HepG2 (cell line): ENCODE measurements at regions not wholly inside any gene's neighbourhood (a gene's known extent, or its start where the extent isn't known, plus 50 kb on each side); places are given as distances from the start of the nearest gene placed in this dataset.

ENCODE experiments used
- ATAC-seq: fragments of 200-7000 bp; cut with Tn5 transposase; 3 replicates; pipeline ENCODE4 v1.9.1; 2020; ENCODE audit warnings: mild to moderate bottlenecking, moderate library complexity
- BruUV-seq: library from RNA; stranded (reverse); fragments of 400-500 nt; replicated peaks from 2 replicates; lab custom pipeline; 2021; lab: Mats Ljungman, UMichigan
- CTCF ChIA-PET: fragments of 300-600 bp; formaldehyde crosslinking; extraction: SDS; loops from one replicate; lab custom pipeline; 2021; ENCODE audit warnings: low total read pairs, inconsistent platforms, low intra/inter-chr PET ratio; lab: Yijun Ruan, JAX
- POLR2A ChIA-PET: fragments of 350-600 bp; sonication (Branson Sonifier 250); formaldehyde crosslinking; loops from one replicate; lab custom pipeline; 2020; ENCODE audit warnings: antibody characterized with exemption, inconsistent platforms; lab: Yijun Ruan, JAX
- DNase-seq: peaks from one replicate; pipeline ENCODE4 v3.0.0-alpha.2; 2015; ENCODE audit warnings: low spot score
- FAIRE-seq: peaks from 3 replicates; lab custom pipeline; 2011; peaks lifted over from hg19 to GRCh38; lab: Jason Lieb, UNC
- H2AFZ ChIP-seq: one replicate; pipeline ENCODE4 v1.6.1; 2011; ENCODE audit warnings: low read length, inconsistent platforms
- H3K27ac ChIP-seq: fragments of 300-600 bp; 3 replicates; pipeline ENCODE4 v1.8.0; 2011; ENCODE audit warnings: mixed run types, mild to moderate bottlenecking, mixed read lengths, low read length, inconsistent platforms; ENCODE audit not compliant: insufficient read depth; ENCODE audit errors: extremely low read length
- H3K27me3 ChIP-seq, 2 experiments: fragments of 200-600 bp in 1 of 2; 2 replicates in 1 of 2; 3 replicates in 1 of 2; pipeline versions ENCODE4 v1.6.0 to v1.8.0; 2011; ENCODE audit warnings: low read length in 2 of 2, mild to moderate bottlenecking in 2 of 2, moderate library complexity in 2 of 2, inconsistent platforms in 1 of 2; ENCODE audit not compliant: insufficient read depth in 2 of 2, control insufficient read depth in 1 of 2
- H3K36me3 ChIP-seq, 2 experiments: fragments of 200-600 bp in 1 of 2; replicated peaks in 1 of 2; 2 replicates in 1 of 2; 3 replicates in 1 of 2; pipeline versions ENCODE4 v1.5.1 to v1.8.0; 2011; ENCODE audit warnings: low read length in 2 of 2, inconsistent platforms in 1 of 2; ENCODE audit not compliant: insufficient read depth in 2 of 2, control insufficient read depth in 1 of 2
- H3K4me1 ChIP-seq: 2 replicates; pipeline ENCODE4 v1.5.1; 2012; ENCODE audit warnings: low read length, inconsistent platforms; ENCODE audit not compliant: insufficient read depth
- H3K4me2 ChIP-seq: 2 replicates; pipeline ENCODE4 v1.6.0; 2011; ENCODE audit warnings: low read depth, low read length, inconsistent platforms
- H3K4me3 ChIP-seq, 3 experiments: fragments of 200-600 bp in 1 of 3; sonication (generic), shearing (Covaris generic) in 1 of 3; replicated peaks in 1 of 3; 2 replicates each; pipeline ENCODE4 v1.5.1; 2011 to 2016; ENCODE audit warnings: low read length in 3 of 3, inconsistent platforms in 2 of 3, low read depth in 2 of 3, mild to moderate bottlenecking in 2 of 3, control low read depth in 1 of 3, mixed read lengths in 1 of 3; ENCODE audit not compliant: insufficient read depth in 1 of 3
- H3K79me2 ChIP-seq: one replicate; pipeline ENCODE4 v1.6.1; 2011; ENCODE audit warnings: low read length, inconsistent platforms; ENCODE audit not compliant: insufficient read depth
- H3K9ac ChIP-seq: 2 replicates; pipeline ENCODE4 v1.6.0; 2011; ENCODE audit warnings: mild to moderate bottlenecking, low read depth, low read length, inconsistent platforms; ENCODE audit not compliant: insufficient read depth
- H3K9me3 ChIP-seq: 2 replicates; pipeline ENCODE4 v1.5.1; 2012; ENCODE audit warnings: mild to moderate bottlenecking, low read length
- H4K20me1 ChIP-seq: 2 replicates; pipeline ENCODE4 v1.6.0; 2011; ENCODE audit warnings: inconsistent platforms, mild to moderate bottlenecking, low read length, moderate library complexity; ENCODE audit not compliant: insufficient read depth
- ATF5 ChIP-seq: sonication (generic); formaldehyde crosslinking; IDR thresholded peaks from 2 replicates; pipeline ENCODE4 v1.4.0; 2020; ENCODE audit warnings: mild to moderate bottlenecking, low read depth, missing genetic modification reagents
- CSRNP1 ChIP-seq: sonication (generic); formaldehyde crosslinking; IDR thresholded peaks from 2 replicates; pipeline ENCODE4 v1.8.1; 2023; ENCODE audit warnings: mild to moderate bottlenecking, missing genetic modification reagents
- ESRRA ChIP-seq: sonication (generic); formaldehyde crosslinking; IDR thresholded peaks from 2 replicates; pipeline ENCODE4 v1.5.1; 2020; ENCODE audit warnings: mild to moderate bottlenecking, low read depth, missing genetic modification reagents
- HDAC1 ChIP-seq: sonication (generic); formaldehyde crosslinking; IDR thresholded peaks from 2 replicates; pipeline ENCODE4 v1.5.1; 2020; ENCODE audit warnings: mild to moderate bottlenecking, missing genetic modification reagents
- MZF1 ChIP-seq: sonication (generic); formaldehyde crosslinking; IDR thresholded peaks from 2 replicates; pipeline ENCODE4 v1.8.1; 2023; ENCODE audit warnings: mild to moderate bottlenecking, missing genetic modification reagents, borderline replicate concordance
- NFE2L2 ChIP-seq: fragments of 150-350 bp; IDR thresholded peaks from 2 replicates; pipeline ENCODE4 v1.6.1; 2014; ENCODE audit warnings: low read length
- NR2F1 ChIP-seq, 2 experiments: fragments of 450-650 bp in 1 of 2; formaldehyde crosslinking in 1 of 2; IDR thresholded peaks; 2 replicates each; pipeline versions ENCODE4 v1.5.0 to v1.6.1; 2016 to 2020; ENCODE audit warnings: mild to moderate bottlenecking in 1 of 2, missing compliant biosample characterization in 1 of 2, missing genetic modification reagents in 1 of 2, moderate library complexity in 1 of 2
- ZNF335 ChIP-seq: sonication (generic); formaldehyde crosslinking; IDR thresholded peaks from 2 replicates; pipeline ENCODE4 v1.4.0; 2020; ENCODE audit warnings: missing genetic modification reagents
- ZNF563 ChIP-seq: sonication (generic); formaldehyde crosslinking; IDR thresholded peaks from 2 replicates; pipeline ENCODE4 v1.8.0; 2022; ENCODE audit warnings: mild to moderate bottlenecking, moderate library complexity, missing genetic modification reagents
- ZNF576 ChIP-seq: sonication (generic); formaldehyde crosslinking; IDR thresholded peaks from 2 replicates; pipeline ENCODE4 v1.4.0; 2020; ENCODE audit warnings: mild to moderate bottlenecking, missing genetic modification reagents
- WGBS: methylation state at CpG from one replicate; pipeline ENCODE4 v1.1.6; 2017; ENCODE audit warnings: low lambda C conversion rate; 5-methylcytosine and 5-hydroxymethylcytosine counted together
- in situ Hi-C: cut with HindIII; loops from 2 replicates; pipeline ENCODE4 v1.10.0; 2017; ENCODE audit warnings: low pct_unique_long_range_greater_than_20kb; ENCODE audit not compliant: extremely low pct_ligation_motif_present
- intact Hi-C: fragments of 100-400 bp; cut with micrococcal nuclease; formaldehyde crosslinking; loops from one replicate; pipeline ENCODE4 v1.10.0; 2022; ENCODE audit not compliant: unreplicated experiment

- TF ChIP-seq ZNF335 (CRISPR knock-in tag), result no peak
- TF ChIP-seq ESRRA (CRISPR knock-in tag), result no peak
- no peak for TF ChIP-seq ATF5 (CRISPR knock-in tag)
- TF ChIP-seq, all 625 proteins: peak for 0
Measured at GRCh38 chr2:198479065-198479464, 674.7 kb downstream of the PLCL1 start (continued).

GRCh38 chr2:198478361-198478760 is 674.0 kb downstream of the PLCL1 start:
- FAIRE-seq, result no peak

More at GRCh38 chr2:198478361-198478760, 674.0 kb downstream of the PLCL1 start:
- no peak overlapping the region for H3K4me3 ChIP-seq
- H3K4me2 ChIP-seq, result no peak overlapping the region
- no peaks in the 10 kb centered on the region for H3K36me3 ChIP-seq
- no TSS peak for BruUV-seq
- H3K9me3 ChIP-seq, result no peaks in the 10 kb centered on the region
- in situ Hi-C loops (no loop called here), intact Hi-C loops (no loop called here)
- no peaks in the 10 kb centered on the region for H3K27me3 ChIP-seq
- WGBS, result 0% methylated on average over 1 of the region's 1 CpG
- H3K27ac ChIP-seq, result no peak overlapping the region
- ChIA-PET CTCF (no interaction called here), POLR2A (no interaction called here)
- TF ChIP-seq MZF1 (CRISPR knock-in tag), result no peak
- TF ChIP-seq NR2F1 (CRISPR knock-in tag; IDR thresholded peaks at IDR 0.05), result no peak
- no peak for TF ChIP-seq CSRNP1 (CRISPR knock-in tag)
- TF ChIP-seq ZNF576 (CRISPR knock-in tag), result no peak
- TF ChIP-seq NFE2L2, result no peak
- no peak for TF ChIP-seq ZNF563
- TF ChIP-seq HDAC1 (CRISPR knock-in tag), result no peak
- H3K9ac ChIP-seq, result no peak overlapping the region
- no peak for DNase-seq
- no peaks in the 10 kb centered on the region for H4K20me1 ChIP-seq
- no peak for ATAC-seq
- H2AFZ ChIP-seq, result no peak overlapping the region
- H3K4me1 ChIP-seq, result no peaks in the 10 kb centered on the region
- no peaks in the 10 kb centered on the region for H3K79me2 ChIP-seq
